Right atrium auricular region (tissue), 2 donors: ENCODE measurements at regions not wholly inside any gene's neighbourhood (a gene's known extent, or its start where the extent isn't known, plus 50 kb on each side); places are given as distances from the start of the nearest gene placed in this dataset.

Source experiments
- DNase-seq: peaks from one replicate; pipeline ENCODE4 v3.0.0-alpha.2; 2019; ENCODE audit warnings: low spot score
- H3K27ac ChIP-seq, 2 donors: fragments of 200-600 bp; sonication (generic); 1 replicate in 1 of 2; 2 replicates in 1 of 2; pipeline ENCODE4 v1.5.1; 2016 to 2019
- H3K27me3 ChIP-seq, 2 donors: fragments of 200-600 bp; sonication (generic); one replicate each; pipeline versions ENCODE4 v1.5.1 to v1.6.0; 2017 to 2019
- H3K36me3 ChIP-seq: fragments of 200-600 bp; sonication (generic); one replicate; pipeline ENCODE4 v1.5.1; 2016
- H3K4me1 ChIP-seq, 2 donors: fragments of 200-600 bp; sonication (generic); one replicate each; pipeline versions ENCODE4 v1.5.1 to v1.6.0; 2017 to 2019
- H3K4me3 ChIP-seq, 2 donors: fragments of 200-600 bp; sonication (generic); 1 replicate in 1 of 2; 2 replicates in 1 of 2; pipeline ENCODE4 v1.5.1; 2017 to 2019; ENCODE audit warnings: mild to moderate bottlenecking in 1 of 2, moderate library complexity in 1 of 2
- H3K9me3 ChIP-seq, 2 donors: fragments of 200-600 bp; sonication (generic); one replicate each; pipeline ENCODE4 v1.5.1; 2019
- TF ChIP-seq, protein P1 (sequence below), 2 donors: fragments of 200-600 bp; sonication (generic); IDR thresholded peaks; one replicate each; pipeline ENCODE4 v1.5.1; 2019; ENCODE audit warnings: antibody characterized with exemption in 2 of 2

- no peak overlapping the region for H3K27ac ChIP-seq
- no peaks in the 10 kb centered on the region for H3K27me3 ChIP-seq
- H3K36me3 ChIP-seq, result no peaks in the 10 kb centered on the region
- H3K9me3 ChIP-seq, result no peaks in the 10 kb centered on the region
- peaks cover 0 to 5% of the 10 kb centered on the region in 2 donors for H3K4me1 ChIP-seq
- no peak overlapping the region for H3K4me3 ChIP-seq
- no peak for DNase-seq
- TF ChIP-seq, protein P1, sequence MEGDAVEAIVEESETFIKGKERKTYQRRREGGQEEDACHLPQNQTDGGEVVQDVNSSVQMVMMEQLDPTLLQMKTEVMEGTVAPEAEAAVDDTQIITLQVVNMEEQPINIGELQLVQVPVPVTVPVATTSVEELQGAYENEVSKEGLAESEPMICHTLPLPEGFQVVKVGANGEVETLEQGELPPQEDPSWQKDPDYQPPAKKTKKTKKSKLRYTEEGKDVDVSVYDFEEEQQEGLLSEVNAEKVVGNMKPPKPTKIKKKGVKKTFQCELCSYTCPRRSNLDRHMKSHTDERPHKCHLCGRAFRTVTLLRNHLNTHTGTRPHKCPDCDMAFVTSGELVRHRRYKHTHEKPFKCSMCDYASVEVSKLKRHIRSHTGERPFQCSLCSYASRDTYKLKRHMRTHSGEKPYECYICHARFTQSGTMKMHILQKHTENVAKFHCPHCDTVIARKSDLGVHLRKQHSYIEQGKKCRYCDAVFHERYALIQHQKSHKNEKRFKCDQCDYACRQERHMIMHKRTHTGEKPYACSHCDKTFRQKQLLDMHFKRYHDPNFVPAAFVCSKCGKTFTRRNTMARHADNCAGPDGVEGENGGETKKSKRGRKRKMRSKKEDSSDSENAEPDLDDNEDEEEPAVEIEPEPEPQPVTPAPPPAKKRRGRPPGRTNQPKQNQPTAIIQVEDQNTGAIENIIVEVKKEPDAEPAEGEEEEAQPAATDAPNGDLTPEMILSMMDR (IDR thresholded peaks at IDR 0.05), result no peak
Measured at GRCh38 chr18:38635709-38636430, 1070.3 kb upstream of the CELF4 start.

- Histone ChIP-seq H3K27me3 (no peaks in the 10 kb centered on the region), H3K36me3 (no peaks in the 10 kb centered on the region), H3K4me1 (peaks cover 0 to 5% of the 10 kb centered on the region in 2 donors), H3K27ac (peak overlapping the region in 1 of 2 donors; percentile 19), H3K9me3 (no peaks in the 10 kb centered on the region), H3K4me3 (no peak overlapping the region)
- TF ChIP-seq, protein P1 (IDR thresholded peaks at IDR 0.05), result no peak
- no peak for DNase-seq
Measured at GRCh38 chr18:38634117-38634516, 1068.5 kb upstream of the CELF4 start.

- H3K36me3 ChIP-seq, result no peaks in the 10 kb centered on the region
- no peaks in the 10 kb centered on the region for H3K9me3 ChIP-seq
- TF ChIP-seq, protein P1 (IDR thresholded peaks at IDR 0.05), result no peak
- H3K27ac ChIP-seq, result peak overlapping the region in 1 of 2 donors; percentile 19
- no peak overlapping the region for H3K4me3 ChIP-seq
- no peak for DNase-seq
- H3K27me3 ChIP-seq, result no peaks in the 10 kb centered on the region
- peaks cover 0 to 5% of the 10 kb centered on the region in 2 donors for H3K4me1 ChIP-seq
Measured at GRCh38 chr18:38633333-38633732, 1067.7 kb upstream of the CELF4 start.

DNA sequence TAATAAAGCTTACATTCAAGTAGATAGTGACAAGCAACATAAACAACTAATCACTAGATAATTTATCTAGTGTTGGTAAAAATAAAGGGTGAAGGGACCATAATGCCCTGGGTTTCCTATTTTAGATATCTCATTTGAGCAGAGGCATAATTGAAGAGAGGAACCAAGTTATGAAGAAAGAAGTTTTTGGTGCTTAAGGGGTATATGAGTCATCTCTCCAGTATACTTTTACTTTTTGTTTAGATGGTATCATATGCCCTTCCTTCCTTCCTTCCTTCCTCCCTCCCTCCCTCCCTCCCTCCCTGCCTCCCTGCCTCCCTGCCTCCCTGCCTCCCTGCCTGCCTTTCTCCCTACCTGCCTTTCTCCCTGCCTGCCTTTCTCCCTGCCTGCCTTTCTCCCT lies 1053.5 kb upstream of the CELF4 start:
- no peak overlapping the region for H3K27ac ChIP-seq
- TF ChIP-seq, protein P1 (IDR thresholded peaks at IDR 0.05), result no peak
- H3K4me3 ChIP-seq, result no peak overlapping the region
- H3K9me3 ChIP-seq, result no peaks in the 10 kb centered on the region
- H3K4me1 ChIP-seq, result no peaks in the 10 kb centered on the region
- H3K36me3 ChIP-seq, result no peaks in the 10 kb centered on the region
- H3K27me3 ChIP-seq, result no peaks in the 10 kb centered on the region
- no peak for DNase-seq

DNA sequence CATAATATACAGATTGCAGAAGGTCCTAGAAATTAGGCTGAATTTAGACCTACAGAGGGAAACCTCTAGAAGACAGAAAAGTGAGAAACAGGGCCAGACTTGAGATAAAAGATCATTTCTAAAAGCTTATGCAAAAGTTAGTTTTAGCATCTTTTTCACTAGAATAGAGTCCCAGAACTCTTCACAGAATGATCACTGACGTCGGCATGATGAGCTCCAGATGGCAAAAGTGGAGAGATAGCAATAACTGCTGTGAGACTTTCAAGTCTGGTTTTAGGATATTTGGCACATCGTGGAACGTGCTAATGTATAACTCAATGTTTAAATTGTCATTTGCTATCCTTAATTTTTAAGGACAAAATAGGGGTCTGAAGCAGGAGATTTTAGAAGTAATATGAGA lies 1050.7 kb upstream of the CELF4 start:
- Histone ChIP-seq H3K36me3 (no peaks in the 10 kb centered on the region), H3K4me1 (no peaks in the 10 kb centered on the region), H3K27me3 (no peaks in the 10 kb centered on the region), H3K27ac (no peak overlapping the region), H3K9me3 (no peaks in the 10 kb centered on the region), H3K4me3 (no peak overlapping the region)
- TF ChIP-seq, protein P1 (IDR thresholded peaks at IDR 0.05), result no peak
- DNase-seq, result no peak

GRCh38 chr18:38612904-38613303 lies 1047.3 kb upstream of the CELF4 start:
- Histone ChIP-seq H3K27ac (no peak overlapping the region), H3K36me3 (no peaks in the 10 kb centered on the region), H3K27me3 (no peaks in the 10 kb centered on the region), H3K4me1 (no peaks in the 10 kb centered on the region), H3K9me3 (no peaks in the 10 kb centered on the region), H3K4me3 (no peak overlapping the region)
- TF ChIP-seq, protein P1 (IDR thresholded peaks at IDR 0.05), result no peak
- no peak for DNase-seq
